ENCODE measurements at regions not wholly inside any gene's neighbourhood (a gene's known extent, or its start where the extent isn't known, plus 50 kb on each side); places are given as distances from the start of the nearest gene placed in this dataset.

DNA sequence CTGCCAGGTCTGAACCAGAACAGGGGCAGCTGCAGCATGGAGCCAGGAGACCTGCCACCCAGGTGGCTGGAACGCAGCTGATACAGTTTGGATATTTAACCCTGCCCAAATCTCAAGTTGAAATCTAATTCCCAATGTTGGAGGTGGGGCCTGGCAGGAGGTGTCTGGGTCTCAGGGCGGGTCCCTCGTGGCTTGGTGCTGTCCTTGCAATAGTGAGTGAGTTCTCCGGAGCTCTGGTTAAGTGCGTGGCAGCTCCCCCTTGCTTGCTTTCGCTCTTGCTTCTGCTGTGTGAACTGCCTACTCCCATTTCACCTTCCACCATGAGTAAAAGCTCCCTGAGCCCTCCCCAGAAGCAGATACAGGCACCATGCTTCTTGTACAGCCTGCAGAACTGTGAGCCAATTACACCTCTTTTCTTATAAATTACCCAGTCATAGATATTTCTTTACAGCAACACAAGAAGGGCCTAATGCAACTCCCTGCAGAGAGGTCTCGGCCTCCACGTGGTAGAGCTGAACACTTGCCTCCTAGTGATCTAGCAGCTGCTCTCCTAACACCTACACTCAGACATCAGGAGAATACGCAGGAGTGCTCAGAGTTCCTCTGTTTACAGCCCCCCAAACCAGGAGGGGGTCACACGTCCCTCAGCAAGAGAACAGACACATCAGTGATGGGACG lies 203.7 kb downstream of the CTTN start:
- Histone ChIP-seq H3K27me3 (ENCODE audit: low read length) (no peaks in the 10 kb centered on the region), H3K9ac (ENCODE audit: low read length) (no peak overlapping the region), H3K36me3 (ENCODE audit: low read length) (no peaks in the 10 kb centered on the region), H3F3A (ENCODE audit: insufficient read depth) (no peaks in the 10 kb centered on the region), H2AFZ (ENCODE audit: low read depth, low read length, severe bottlenecking) (no peak overlapping the region), H4K20me1 (ENCODE audit: low read depth, low read length) (no peaks in the 10 kb centered on the region), H3K9me3 (ENCODE audit: insufficient read depth, low read length) (no peaks in the 10 kb centered on the region), H3K9me2 (replicated peaks; ENCODE audit: insufficient read depth, low read length) (no peaks in the 10 kb centered on the region), H3K27ac (ENCODE audit: low read depth, low read length) (no peak overlapping the region), H3K79me2 (ENCODE audit: insufficient read depth, low read length) (no peaks in the 10 kb centered on the region), H3K4me2 (ENCODE audit: low read depth, low read length, poor library complexity, severe bottlenecking) (no peak overlapping the region), H3K4me3 (ENCODE audit: insufficient read depth, low read length, poor library complexity, severe bottlenecking) (no peak overlapping the region)
- no peak for TF ChIP-seq EZH2phosphoT487 (conservative IDR thresholded peaks at IDR 0.05; ENCODE audit: low read length)
- no peak for TF ChIP-seq CTCF (IDR thresholded peaks at IDR 0.05; ENCODE audit: insufficient read depth, low read length, poor library complexity, severe bottlenecking)

GRCh38 chr11:70603114-70603755 lies 204.9 kb downstream of the CTTN start:
- H4K20me1 ChIP-seq (ENCODE audit: low read depth, low read length): no peaks in the 10 kb centered on the region
- H3K9ac ChIP-seq (ENCODE audit: low read length): no peak overlapping the region
- H3K36me3 ChIP-seq (ENCODE audit: low read length): no peaks in the 10 kb centered on the region
- no peaks in the 10 kb centered on the region for H3K27me3 ChIP-seq (ENCODE audit: low read length)
- H3K4me2 ChIP-seq (ENCODE audit: low read depth, low read length, poor library complexity, severe bottlenecking): no peak overlapping the region
- H3K9me3 ChIP-seq (ENCODE audit: insufficient read depth, low read length): no peaks in the 10 kb centered on the region
- H3K27ac ChIP-seq (ENCODE audit: low read depth, low read length): no peak overlapping the region
- no peak overlapping the region for H2AFZ ChIP-seq (ENCODE audit: low read depth, low read length, severe bottlenecking)
- TF ChIP-seq CTCF (IDR thresholded peaks at IDR 0.05; ENCODE audit: insufficient read depth, low read length, poor library complexity, severe bottlenecking): no peak
- TF ChIP-seq EZH2phosphoT487 (conservative IDR thresholded peaks at IDR 0.05; ENCODE audit: low read length): no peak
- H3K79me2 ChIP-seq (ENCODE audit: insufficient read depth, low read length): no peaks in the 10 kb centered on the region
- H3K9me2 ChIP-seq (replicated peaks; ENCODE audit: insufficient read depth, low read length): no peaks in the 10 kb centered on the region
- no peaks in the 10 kb centered on the region for H3F3A ChIP-seq (ENCODE audit: insufficient read depth)
- H3K4me3 ChIP-seq (ENCODE audit: insufficient read depth, low read length, poor library complexity, severe bottlenecking): no peak overlapping the region

GRCh38 chr11:70603756-70604211 lies 205.5 kb downstream of the CTTN start:
- Histone ChIP-seq H3K4me3 (ENCODE audit: insufficient read depth, low read length, poor library complexity, severe bottlenecking) (no peak overlapping the region), H3K27me3 (ENCODE audit: low read length) (no peaks in the 10 kb centered on the region), H3F3A (ENCODE audit: insufficient read depth) (no peaks in the 10 kb centered on the region), H2AFZ (ENCODE audit: low read depth, low read length, severe bottlenecking) (no peak overlapping the region), H3K36me3 (ENCODE audit: low read length) (no peaks in the 10 kb centered on the region), H3K9me2 (replicated peaks; ENCODE audit: insufficient read depth, low read length) (no peaks in the 10 kb centered on the region), H3K9me3 (ENCODE audit: insufficient read depth, low read length) (no peaks in the 10 kb centered on the region), H3K4me2 (ENCODE audit: low read depth, low read length, poor library complexity, severe bottlenecking) (no peak overlapping the region), H3K9ac (ENCODE audit: low read length) (no peak overlapping the region), H3K27ac (ENCODE audit: low read depth, low read length) (no peak overlapping the region), H3K79me2 (ENCODE audit: insufficient read depth, low read length) (no peaks in the 10 kb centered on the region), H4K20me1 (ENCODE audit: low read depth, low read length) (no peaks in the 10 kb centered on the region)
- TF ChIP-seq EZH2phosphoT487 (conservative IDR thresholded peaks at IDR 0.05; ENCODE audit: low read length) (no peak), CTCF (IDR thresholded peaks at IDR 0.05; ENCODE audit: insufficient read depth, low read length, poor library complexity, severe bottlenecking) (no peak)
